HEK293 (cell line): ENCODE measurements at regions not wholly inside any gene's neighbourhood (a gene's known extent, or its start where the extent isn't known, plus 50 kb on each side); places are given as distances from the start of the nearest gene placed in this dataset.

Experiments used
- CTCF ChIA-PET: fragments of 350-600 bp; formaldehyde crosslinking; extraction: SDS; loops from one replicate; lab custom pipeline; 2021; ENCODE audit warnings: antibody characterized with exemption; lab: Yijun Ruan, JAX
- POLR2A ChIA-PET: fragments of 300-600 bp; formaldehyde crosslinking; extraction: SDS; loops from one replicate; lab custom pipeline; 2020; ENCODE audit warnings: antibody characterized with exemption, inconsistent platforms; lab: Yijun Ruan, JAX
- H3K27ac ChIP-seq: fragments of 200-500 bp; sonication (Bioruptor generic); 2 replicates; pipeline ENCODE4 v1.5.1; 2014; ENCODE audit warnings: low read depth, low read length, control low read depth, inconsistent platforms; ENCODE audit errors: extremely low read depth
- H3K36me3 ChIP-seq, 2 experiments: fragments of 200-500 bp in 1 of 2; sonication (Bioruptor generic) in 1 of 2; 1 replicate in 1 of 2; 2 replicates in 1 of 2; pipeline ENCODE4 v1.5.1; 2014 to 2017; ENCODE audit warnings: inconsistent platforms in 2 of 2, low read length in 2 of 2; ENCODE audit not compliant: control insufficient read depth in 2 of 2, insufficient read depth in 1 of 2
- H3K4me1 ChIP-seq: fragments of 200-500 bp; sonication (Bioruptor generic); 2 replicates; pipeline ENCODE4 v1.5.1; 2014; ENCODE audit warnings: mild to moderate bottlenecking, low read length, inconsistent platforms; ENCODE audit not compliant: control insufficient read depth, insufficient read depth
- H3K4me3 ChIP-seq: 2 replicates; pipeline ENCODE4 v1.5.1; 2011; ENCODE audit warnings: low read depth, mild to moderate bottlenecking, control low read depth, low read length, moderate library complexity
- H3K9me3 ChIP-seq: fragments of 200-500 bp; sonication (Bioruptor generic); 2 replicates; pipeline ENCODE4 v1.5.1; 2014; ENCODE audit warnings: low read depth, low read length, inconsistent platforms; ENCODE audit not compliant: control insufficient read depth, insufficient read depth
- CTCF ChIP-seq: fragments of 450-650 bp; formaldehyde crosslinking; IDR thresholded peaks from 2 replicates; pipeline ENCODE4 v1.5.1; 2016; ENCODE audit warnings: missing biosample characterization, missing genetic modification characterization
- EGR2 ChIP-seq: fragments of 450-650 bp; formaldehyde crosslinking; IDR thresholded peaks from 2 replicates; pipeline ENCODE4 v1.5.1; 2016; ENCODE audit warnings: low read depth, missing biosample characterization, missing genetic modification characterization
- FEZF1 ChIP-seq: fragments of 450-650 bp; formaldehyde crosslinking; IDR thresholded peaks from 2 replicates; pipeline ENCODE4 v1.5.1; 2016; ENCODE audit warnings: missing biosample characterization, missing genetic modification characterization
- GLI4 ChIP-seq: fragments of 450-650 bp; formaldehyde crosslinking; IDR thresholded peaks from 2 replicates; pipeline ENCODE4 v1.5.1; 2016; ENCODE audit warnings: missing biosample characterization, missing genetic modification characterization
- PRDM6 ChIP-seq: fragments of 450-650 bp; formaldehyde crosslinking; IDR thresholded peaks from 2 replicates; pipeline ENCODE4 v1.5.1; 2017; ENCODE audit warnings: missing biosample characterization, missing genetic modification characterization
- ZBTB7A ChIP-seq: fragments of 450-650 bp; formaldehyde crosslinking; IDR thresholded peaks from 2 replicates; pipeline ENCODE4 v1.5.1; 2016; ENCODE audit warnings: low read depth, missing biosample characterization, missing genetic modification characterization
- ZNF174 ChIP-seq: fragments of 450-650 bp; formaldehyde crosslinking; IDR thresholded peaks from 2 replicates; pipeline ENCODE4 v1.5.0; 2017; ENCODE audit warnings: missing biosample characterization, mild to moderate bottlenecking, missing genetic modification characterization
- ZNF175 ChIP-seq: fragments of 450-650 bp; formaldehyde crosslinking; IDR thresholded peaks from 2 replicates; pipeline ENCODE4 v1.5.1; 2016; ENCODE audit warnings: missing biosample characterization, missing genetic modification characterization
- ZNF2 ChIP-seq: fragments of 450-650 bp; formaldehyde crosslinking; IDR thresholded peaks from 2 replicates; pipeline ENCODE4 v1.5.1; 2016; ENCODE audit warnings: missing biosample characterization, missing genetic modification characterization
- ZNF214 ChIP-seq: fragments of 450-650 bp; formaldehyde crosslinking; IDR thresholded peaks from 2 replicates; pipeline ENCODE4 v1.5.1; 2017; ENCODE audit warnings: missing biosample characterization, mild to moderate bottlenecking, missing genetic modification characterization, borderline replicate concordance
- ZNF311 ChIP-seq: fragments of 450-650 bp; formaldehyde crosslinking; IDR thresholded peaks from 2 replicates; pipeline ENCODE4 v1.5.1; 2017; ENCODE audit warnings: missing biosample characterization, missing genetic modification characterization, borderline replicate concordance
- ZNF324 ChIP-seq: fragments of 450-650 bp; formaldehyde crosslinking; IDR thresholded peaks from 2 replicates; pipeline ENCODE4 v1.5.1; 2016; ENCODE audit warnings: missing biosample characterization, missing genetic modification characterization
- ZNF366 ChIP-seq: fragments of 450-650 bp; formaldehyde crosslinking; conservative IDR thresholded peaks from 2 replicates; pipeline ENCODE4 v1.5.1; 2016; ENCODE audit warnings: missing biosample characterization, missing genetic modification characterization
- ZNF544 ChIP-seq: fragments of 450-650 bp; formaldehyde crosslinking; IDR thresholded peaks from 2 replicates; pipeline ENCODE4 v1.5.0; 2017; ENCODE audit warnings: missing biosample characterization, missing genetic modification characterization
- ZNF555 ChIP-seq: fragments of 450-650 bp; formaldehyde crosslinking; conservative IDR thresholded peaks from 2 replicates; pipeline ENCODE4 v1.5.1; 2017; ENCODE audit warnings: missing biosample characterization, mild to moderate bottlenecking, missing genetic modification characterization, inconsistent platforms
- ZNF621 ChIP-seq: fragments of 450-650 bp; formaldehyde crosslinking; IDR thresholded peaks from 2 replicates; pipeline ENCODE4 v1.5.1; 2017; ENCODE audit warnings: missing biosample characterization, missing genetic modification characterization
- TF ChIP-seq, protein P1 (sequence below): fragments of 450-650 bp; formaldehyde crosslinking; IDR thresholded peaks from 2 replicates; pipeline ENCODE4 v1.5.1; 2017; ENCODE audit warnings: missing biosample characterization, missing genetic modification characterization
- TF ChIP-seq, protein P2 (sequence below): fragments of 450-650 bp; formaldehyde crosslinking; IDR thresholded peaks from 2 replicates; pipeline ENCODE4 v1.5.1; 2016; ENCODE audit warnings: missing biosample characterization, missing genetic modification characterization

DNA sequence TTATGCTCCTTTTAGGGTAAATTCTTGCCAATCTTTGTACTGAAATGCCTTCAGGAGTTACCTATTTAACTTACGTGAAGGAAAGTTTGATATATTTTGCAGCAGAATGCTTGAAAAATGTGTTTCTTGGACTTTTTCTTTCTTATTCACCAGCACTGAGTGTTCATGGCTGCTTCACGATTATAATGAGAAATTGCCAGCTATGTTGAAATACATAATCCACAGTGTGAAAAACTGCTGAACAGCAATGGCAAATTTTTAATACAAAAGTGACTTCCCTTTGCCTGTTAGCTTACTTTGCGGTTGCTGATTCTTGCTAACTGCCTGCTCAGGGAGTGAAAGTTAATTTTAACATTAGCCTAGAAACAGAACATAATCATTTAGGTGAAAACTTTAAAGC is 153.8 kb upstream of the SLC4A4 start:
- Histone ChIP-seq H3K36me3 (no peaks in the 10 kb centered on the region), H3K9me3 (no peaks in the 10 kb centered on the region), H3K27ac (no peak overlapping the region), H3K4me1 (0 out of 2 replicates have a peak, but pooled peaks cover 2% of the 10 kb centered on the region)
- POLR2A ChIA-PET: no interaction called here
- TF ChIP-seq ZNF174: no peak
- no peak for TF ChIP-seq PRDM6
- TF ChIP-seq FEZF1 (tag by site-specific recombination): no peak
- TF ChIP-seq ZNF175 (tag by site-specific recombination): no peak
- TF ChIP-seq, protein P1, sequence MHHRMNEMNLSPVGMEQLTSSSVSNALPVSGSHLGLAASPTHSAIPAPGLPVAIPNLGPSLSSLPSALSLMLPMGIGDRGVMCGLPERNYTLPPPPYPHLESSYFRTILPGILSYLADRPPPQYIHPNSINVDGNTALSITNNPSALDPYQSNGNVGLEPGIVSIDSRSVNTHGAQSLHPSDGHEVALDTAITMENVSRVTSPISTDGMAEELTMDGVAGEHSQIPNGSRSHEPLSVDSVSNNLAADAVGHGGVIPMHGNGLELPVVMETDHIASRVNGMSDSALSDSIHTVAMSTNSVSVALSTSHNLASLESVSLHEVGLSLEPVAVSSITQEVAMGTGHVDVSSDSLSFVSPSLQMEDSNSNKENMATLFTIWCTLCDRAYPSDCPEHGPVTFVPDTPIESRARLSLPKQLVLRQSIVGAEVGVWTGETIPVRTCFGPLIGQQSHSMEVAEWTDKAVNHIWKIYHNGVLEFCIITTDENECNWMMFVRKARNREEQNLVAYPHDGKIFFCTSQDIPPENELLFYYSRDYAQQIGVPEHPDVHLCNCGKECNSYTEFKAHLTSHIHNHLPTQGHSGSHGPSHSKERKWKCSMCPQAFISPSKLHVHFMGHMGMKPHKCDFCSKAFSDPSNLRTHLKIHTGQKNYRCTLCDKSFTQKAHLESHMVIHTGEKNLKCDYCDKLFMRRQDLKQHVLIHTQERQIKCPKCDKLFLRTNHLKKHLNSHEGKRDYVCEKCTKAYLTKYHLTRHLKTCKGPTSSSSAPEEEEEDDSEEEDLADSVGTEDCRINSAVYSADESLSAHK (tag by site-specific recombination): no peak
- TF ChIP-seq EGR2 (tag by site-specific recombination): no peak
- TF ChIP-seq ZNF366 (tag by site-specific recombination): no peak
- no peak for TF ChIP-seq ZNF555
- no peak for TF ChIP-seq ZBTB7A
- no peak for TF ChIP-seq ZNF311 (tag by site-specific recombination)
- TF ChIP-seq ZNF2 (tag by site-specific recombination): no peak
- TF ChIP-seq ZNF324 (tag by site-specific recombination): no peak
- no peak for TF ChIP-seq ZNF214 (tag by site-specific recombination)
- no peak for TF ChIP-seq ZNF621
- no peak for TF ChIP-seq GLI4 (tag by site-specific recombination)
- TF ChIP-seq, all 188 proteins: peak for 0
- no peak overlapping the region for H3K4me3 ChIP-seq
- CTCF ChIA-PET: interaction anchor here (0.6 to 2.2 kb wide), 11 partner anchors 11 to 535 kb away, joined by 3 to 8 read pairs (median 3); no protein-coding TSS in a partner anchor

DNA sequence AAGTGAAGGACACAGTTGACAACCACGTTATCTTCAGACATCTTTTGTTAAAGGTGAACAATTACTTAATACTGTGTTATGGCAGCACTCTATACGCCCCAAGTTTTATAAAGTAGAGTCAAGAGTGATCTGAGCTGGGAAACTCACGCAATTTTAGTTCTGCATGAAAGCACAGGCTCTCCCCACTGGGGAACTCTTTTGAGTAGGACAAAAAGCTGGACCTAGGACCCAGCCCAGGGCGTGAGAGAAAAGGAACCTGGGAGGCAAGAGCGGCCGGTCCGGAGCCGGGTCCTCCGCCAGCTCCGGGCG is 152.6 kb upstream of the SLC4A4 start:
- POLR2A ChIA-PET: interaction anchor here (0.6 kb wide), 1 partner anchor 145 kb away, joined by 4 read pairs; no protein-coding TSS in a partner anchor
- peak overlapping the region; percentile 66 for H3K4me3 ChIP-seq
- peak overlapping the region; percentile 90; the same call in 1 of the 2 replicates for H3K27ac ChIP-seq

More for the DNA sequence above, 152.6 kb upstream of the SLC4A4 start:
- H3K4me1 ChIP-seq: 0 out of 2 replicates have a peak, but pooled peaks cover 2% of the 10 kb centered on the region
- no peaks in the 10 kb centered on the region for H3K36me3 ChIP-seq
- CTCF ChIA-PET: interaction anchor here (1.1 kb wide), 1 partner anchor 177 kb away, joined by 3 read pairs; no protein-coding TSS in a partner anchor
- H3K9me3 ChIP-seq: no peaks in the 10 kb centered on the region
- TF ChIP-seq CTCF (tag by site-specific recombination) (no peak), ZNF544 (tag by site-specific recombination) (no peak)
- TF ChIP-seq, protein P2, sequence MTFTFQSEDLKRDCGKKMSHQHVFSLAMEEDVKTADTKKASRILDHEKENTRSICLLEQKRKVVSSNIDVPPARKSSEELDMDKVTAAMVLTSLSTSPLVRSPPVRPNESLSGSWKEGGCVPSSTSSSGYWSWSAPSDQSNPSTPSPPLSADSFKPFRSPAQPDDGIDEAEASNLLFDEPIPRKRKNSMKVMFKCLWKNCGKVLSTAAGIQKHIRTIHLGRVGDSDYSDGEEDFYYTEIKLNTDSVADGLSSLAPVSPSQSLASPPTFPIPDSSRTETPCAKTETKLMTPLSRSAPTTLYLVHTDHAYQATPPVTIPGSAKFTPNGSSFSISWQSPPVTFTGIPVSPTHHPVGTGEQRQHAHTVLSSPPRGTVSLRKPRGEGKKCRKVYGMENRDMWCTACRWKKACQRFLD (tag by site-specific recombination): no peak
